Lung (tissue), 11 donors: ENCODE measurements at regions not wholly inside any gene's neighbourhood (a gene's known extent, or its start where the extent isn't known, plus 50 kb on each side); places are given as distances from the start of the nearest gene placed in this dataset.
A peak's percentile ranks its signal among the peaks of the same experiment; 100 is the strongest.

ENCODE experiments used
- ATAC-seq: fragments of 200-7000 bp; cut with Tn5 transposase; one replicate; pipeline ENCODE4 v1.9.1; 2020; ENCODE audit warnings: moderate number of reproducible peaks; ENCODE audit not compliant: insufficient read depth, low FRiP score
- DNase-seq, 3 donors: peaks; one replicate each; pipeline ENCODE4 v3.0.0-alpha.2; 2013 to 2017
- H3K27ac ChIP-seq, 2 donors: one replicate each; pipeline ENCODE4 v1.5.1; 2013; ENCODE audit warnings: mild to moderate bottlenecking in 2 of 2, moderate library complexity in 2 of 2, control low read depth in 1 of 2, inconsistent platforms in 1 of 2, low read depth in 1 of 2, low read length in 1 of 2
- H3K27me3 ChIP-seq, 3 donors: one replicate each; pipeline ENCODE4 v1.5.1; 2013; ENCODE audit warnings: low read length in 2 of 3; ENCODE audit not compliant: control insufficient read depth in 3 of 3, insufficient read depth in 3 of 3
- H3K36me3 ChIP-seq, 4 donors: one replicate each; pipeline ENCODE4 v1.5.1; 2013; ENCODE audit warnings: low read length in 4 of 4, mild to moderate bottlenecking in 1 of 4, moderate library complexity in 1 of 4; ENCODE audit not compliant: control insufficient read depth in 4 of 4, insufficient read depth in 4 of 4
- H3K4me1 ChIP-seq, 5 donors: one replicate each; pipeline ENCODE4 v1.5.1; 2013; ENCODE audit warnings: low read length in 5 of 5, mild to moderate bottlenecking in 2 of 5, moderate library complexity in 1 of 5; ENCODE audit not compliant: control insufficient read depth in 5 of 5, insufficient read depth in 5 of 5
- H3K4me3 ChIP-seq: one replicate; pipeline ENCODE4 v1.5.1; 2013; ENCODE audit warnings: mild to moderate bottlenecking, control low read depth, moderate library complexity
- H3K9ac ChIP-seq, 2 donors: one replicate each; pipeline ENCODE4 v1.5.1; 2013; ENCODE audit warnings: low read length in 2 of 2, control low read depth in 1 of 2; ENCODE audit not compliant: insufficient read depth in 1 of 2
- H3K9me3 ChIP-seq, 4 donors: one replicate each; pipeline ENCODE4 v1.5.1; 2013; ENCODE audit warnings: low read length in 3 of 4, mild to moderate bottlenecking in 1 of 4, moderate library complexity in 1 of 4; ENCODE audit not compliant: control insufficient read depth in 4 of 4, insufficient read depth in 3 of 4
- WGBS, 2 donors: extraction: QIAGEN DNeasy Blood & Tissue Kit; methylation state at CpG; one replicate each; pipeline ENCODE4 v1.1.7; 2013; 5-methylcytosine and 5-hydroxymethylcytosine counted together
- TF ChIP-seq, protein P1 (sequence below): IDR thresholded peaks from 2 replicates; pipeline ENCODE4 v1.5.1; 2012; ENCODE audit warnings: mild to moderate bottlenecking; ENCODE audit errors: control extremely low read depth, extremely low read depth
- donor health status: control.
- donor health status: control.
- donor health status: Bipolar disorder and iron deficiency.
- donor health status: healthy.
- donor health status: DM: yes; HTN: yes; CAD: no.

DNA sequence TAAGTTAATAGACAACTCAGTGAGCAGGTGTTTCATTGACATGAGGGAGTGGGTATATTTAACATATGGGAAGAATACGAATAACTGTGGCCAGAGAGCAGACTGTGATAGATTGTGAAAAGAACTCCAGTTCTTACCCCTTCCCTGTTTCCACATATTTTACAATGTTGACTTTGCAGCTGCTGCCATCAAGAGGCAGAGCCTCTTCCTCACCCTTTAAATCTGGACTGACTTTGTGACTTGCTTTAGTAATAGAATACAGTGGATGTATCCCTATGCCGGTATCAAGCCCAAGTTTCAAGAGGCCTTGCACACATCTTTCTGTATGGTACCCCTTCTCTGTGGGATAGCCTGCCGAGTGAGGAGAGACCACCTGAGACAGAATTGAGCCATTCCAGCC is 356.7 kb downstream of the ETNK1 start:
- no peaks in the 10 kb centered on the region for H3K36me3 ChIP-seq
- peak in 2 of 3 donors; percentile 13 to 25 for DNase-seq
- no peak for ATAC-seq
- H3K27ac ChIP-seq, result no peak overlapping the region
- TF ChIP-seq, protein P1, sequence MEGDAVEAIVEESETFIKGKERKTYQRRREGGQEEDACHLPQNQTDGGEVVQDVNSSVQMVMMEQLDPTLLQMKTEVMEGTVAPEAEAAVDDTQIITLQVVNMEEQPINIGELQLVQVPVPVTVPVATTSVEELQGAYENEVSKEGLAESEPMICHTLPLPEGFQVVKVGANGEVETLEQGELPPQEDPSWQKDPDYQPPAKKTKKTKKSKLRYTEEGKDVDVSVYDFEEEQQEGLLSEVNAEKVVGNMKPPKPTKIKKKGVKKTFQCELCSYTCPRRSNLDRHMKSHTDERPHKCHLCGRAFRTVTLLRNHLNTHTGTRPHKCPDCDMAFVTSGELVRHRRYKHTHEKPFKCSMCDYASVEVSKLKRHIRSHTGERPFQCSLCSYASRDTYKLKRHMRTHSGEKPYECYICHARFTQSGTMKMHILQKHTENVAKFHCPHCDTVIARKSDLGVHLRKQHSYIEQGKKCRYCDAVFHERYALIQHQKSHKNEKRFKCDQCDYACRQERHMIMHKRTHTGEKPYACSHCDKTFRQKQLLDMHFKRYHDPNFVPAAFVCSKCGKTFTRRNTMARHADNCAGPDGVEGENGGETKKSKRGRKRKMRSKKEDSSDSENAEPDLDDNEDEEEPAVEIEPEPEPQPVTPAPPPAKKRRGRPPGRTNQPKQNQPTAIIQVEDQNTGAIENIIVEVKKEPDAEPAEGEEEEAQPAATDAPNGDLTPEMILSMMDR, result no peak
- 83% methylated on average over 3 of the region's 3 CpGs for WGBS, 2 donors
- H3K9me3 ChIP-seq, result no peaks in the 10 kb centered on the region
- H3K9ac ChIP-seq, result no peak overlapping the region
- no peak overlapping the region for H3K4me3 ChIP-seq
- H3K27me3 ChIP-seq, result no peaks in the 10 kb centered on the region
- no peaks in the 10 kb centered on the region for H3K4me1 ChIP-seq

DNA sequence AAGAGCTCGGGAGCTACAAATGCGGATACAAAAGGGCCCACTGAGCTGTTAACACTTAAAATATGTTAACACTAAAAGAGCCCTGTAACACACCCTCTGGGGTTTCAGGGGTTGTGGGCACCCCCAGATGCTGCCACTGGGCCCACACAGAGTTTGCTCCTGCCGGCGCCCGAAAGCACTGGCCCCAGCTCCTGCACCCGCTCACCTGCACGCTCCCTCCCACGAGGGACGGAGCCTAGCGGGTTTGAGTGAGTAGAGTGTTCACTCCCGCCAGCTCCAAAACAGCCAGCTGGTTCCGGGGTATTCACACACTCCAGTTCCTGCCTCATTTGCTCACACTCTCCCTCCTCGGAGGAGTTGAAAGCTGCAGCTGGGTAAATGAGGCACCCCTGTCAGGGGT is 357.7 kb downstream of the ETNK1 start:
- no peak for ATAC-seq

DNA sequence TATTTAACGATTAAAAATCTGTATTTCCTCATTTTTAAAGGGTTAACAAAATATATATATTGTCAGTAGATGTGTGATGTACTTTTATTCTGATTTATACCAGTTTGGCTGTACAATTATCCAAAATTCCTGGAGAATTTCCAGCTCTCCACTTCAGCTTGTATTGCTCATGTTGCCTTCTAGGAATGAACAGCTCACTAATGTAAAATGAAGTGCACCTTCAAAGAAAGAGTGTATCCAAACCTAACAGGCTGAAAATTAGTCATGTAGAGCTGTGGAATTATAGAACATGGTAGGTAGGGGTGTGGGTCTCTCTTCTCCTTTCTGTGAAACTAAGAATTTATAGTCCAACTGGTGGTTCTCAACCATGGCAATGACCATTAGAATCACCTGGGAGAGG is 362.0 kb downstream of the ETNK1 start:
- Histone ChIP-seq H3K36me3 (no peaks in the 10 kb centered on the region), H3K4me3 (no peak overlapping the region), H3K27me3 (no peaks in the 10 kb centered on the region), H3K9me3 (no peaks in the 10 kb centered on the region), H3K27ac (no peak overlapping the region), H3K9ac (no peak overlapping the region), H3K4me1 (peaks cover 0 to 4% (median 0%) of the 10 kb centered on the region in 5 donors)
- ATAC-seq (peak; percentile 41), DNase-seq (no peak)
- 70 to 87% methylated on average over 1 of the region's 1 CpG for WGBS, 2 donors
- TF ChIP-seq, protein P1, result no peak

More for the DNA sequence above, 357.7 kb downstream of the ETNK1 start:
- Histone ChIP-seq H3K27me3 (no peaks in the 10 kb centered on the region), H3K9me3 (no peaks in the 10 kb centered on the region), H3K4me1 (no peaks in the 10 kb centered on the region), H3K4me3 (no peak overlapping the region), H3K36me3 (no peaks in the 10 kb centered on the region), H3K27ac (no peak overlapping the region), H3K9ac (no peak overlapping the region)
- peak in 1 of 3 donors; percentile 16 for DNase-seq
- TF ChIP-seq, protein P1, result no peak
- WGBS, 2 donors, result 86 to 91% methylated on average over 13 of the region's 13 CpGs

DNA sequence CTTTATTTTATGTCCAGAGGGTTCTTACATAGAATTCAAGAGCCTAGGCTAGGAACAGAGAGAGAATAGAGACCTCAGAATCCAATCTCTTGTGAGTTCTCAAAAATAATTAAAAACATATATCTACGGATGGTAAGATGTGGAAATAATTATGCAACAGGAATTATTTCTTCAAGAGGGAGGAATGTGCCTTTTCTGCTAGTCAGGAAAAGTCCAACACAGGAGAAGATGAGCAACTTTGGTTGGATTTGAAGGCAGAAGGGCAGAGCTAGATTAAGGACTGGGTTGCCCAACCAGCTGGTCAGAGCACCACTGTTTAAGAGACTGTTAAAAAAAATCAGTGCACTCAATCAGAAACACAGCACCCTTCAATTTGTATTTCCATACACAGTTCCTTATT is 365.5 kb downstream of the ETNK1 start:
- no peak for DNase-seq
- Histone ChIP-seq H3K36me3 (no peaks in the 10 kb centered on the region), H3K9ac (no peak overlapping the region), H3K4me3 (no peak overlapping the region), H3K4me1 (peaks cover 0 to 4% (median 0%) of the 10 kb centered on the region in 5 donors), H3K27ac (no peak overlapping the region), H3K27me3 (no peaks in the 10 kb centered on the region), H3K9me3 (no peaks in the 10 kb centered on the region)
- no peak for ATAC-seq
- TF ChIP-seq, protein P1, result no peak
- 62 to 82% methylated on average over 1 of the region's 1 CpG for WGBS, 2 donors
